ENCODE measurements at regions not wholly inside any gene's neighbourhood (a gene's known extent, or its start where the extent isn't known, plus 50 kb on each side); places are given as distances from the start of the nearest gene placed in this dataset.
"Not testable (repeated sequence)": the region's sequence is repeated elsewhere in the genome, so short reads cannot be mapped to it uniquely, and the experiment has no call there.

GRCh38 chr5:174793684-174794328, 69.4 kb downstream of the MSX2 start:
- DNase-seq = peak; percentile 83

GRCh38 chr5:174793076-174793475, 68.7 kb downstream of the MSX2 start:
- H3K4me1 ChIP-seq (ENCODE audit: insufficient read depth) = peaks cover 4% of the 10 kb centered on the region
- no peaks in the 10 kb centered on the region for H3K36me3 ChIP-seq (ENCODE audit: low read depth)
- no peak for DNase-seq
- 56 to 64% methylated on average over 6 of the region's 6 CpGs for WGBS, 2 experiments (ENCODE audit: low coverage in 1 of 2, low lambda C conversion rate in 2 of 2, missing lambda C conversion rate in 2 of 2)
- TF ChIP-seq EZH2phosphoT487 (IDR thresholded peaks at IDR 0.05; ENCODE audit: insufficient read depth, low read depth) (no peak), EZH2 (IDR thresholded peaks at IDR 0.05; ENCODE audit: insufficient read depth, poor library complexity, severe bottlenecking) (no peak)
- H3K27me3 ChIP-seq (replicated peaks; ENCODE audit: insufficient read depth) = no peaks in the 10 kb centered on the region
- no peak overlapping the region for H3K4me3 ChIP-seq
- no peaks in the 10 kb centered on the region for H3K9me3 ChIP-seq (ENCODE audit: low read depth)
- H2AFZ ChIP-seq = peak overlapping the region; percentile 4
- no peaks in the 10 kb centered on the region for H4K20me1 ChIP-seq (ENCODE audit: insufficient read depth)
- in situ Hi-C loops (cut with MboI) = loop anchor here (10.0 kb wide), 1 partner anchor 378 kb away; no protein-coding TSS in a partner anchor
- H3K9me2 ChIP-seq (ENCODE audit: insufficient read depth) = no peaks in the 10 kb centered on the region
- no peak overlapping the region for H3K9ac ChIP-seq
- H3K79me2 ChIP-seq (ENCODE audit: insufficient read depth) = no peaks in the 10 kb centered on the region
- no peaks in the 10 kb centered on the region for H3F3A ChIP-seq (ENCODE audit: insufficient read depth)
- no peak overlapping the region for H3K27ac ChIP-seq
- no peak overlapping the region for H3K4me2 ChIP-seq (ENCODE audit: unreplicated experiment)

More at GRCh38 chr5:174793684-174794328, 69.4 kb downstream of the MSX2 start:
- Histone ChIP-seq H3K79me2 (ENCODE audit: insufficient read depth) (no peaks in the 10 kb centered on the region), H3K4me2 (ENCODE audit: unreplicated experiment) (no peak overlapping the region), H3K4me3 (no peak overlapping the region), H3K9me3 (ENCODE audit: low read depth) (no peaks in the 10 kb centered on the region), H3K27ac (no peak overlapping the region), H3K9ac (no peak overlapping the region), H3K9me2 (ENCODE audit: insufficient read depth) (no peaks in the 10 kb centered on the region), H2AFZ (peak overlapping the region; percentile 4), H4K20me1 (ENCODE audit: insufficient read depth) (no peaks in the 10 kb centered on the region), H3K4me1 (ENCODE audit: insufficient read depth) (peaks cover 11% of the 10 kb centered on the region), H3F3A (ENCODE audit: insufficient read depth) (no peaks in the 10 kb centered on the region), H3K27me3 (replicated peaks; ENCODE audit: insufficient read depth) (no peaks in the 10 kb centered on the region), H3K36me3 (ENCODE audit: low read depth) (no peaks in the 10 kb centered on the region)
- TF ChIP-seq EZH2 (IDR thresholded peaks at IDR 0.05; ENCODE audit: insufficient read depth, poor library complexity, severe bottlenecking) = no peak
- TF ChIP-seq EZH2phosphoT487 (IDR thresholded peaks at IDR 0.05; ENCODE audit: insufficient read depth, low read depth) = no peak
- in situ Hi-C loops (cut with MboI) = loop anchor here (10.0 kb wide), 1 partner anchor 379 kb away; no protein-coding TSS in a partner anchor
- 2% methylated on average over 27 to 31 of the region's 31 CpGs for WGBS, 2 experiments (ENCODE audit: low coverage in 1 of 2, low lambda C conversion rate in 2 of 2, missing lambda C conversion rate in 2 of 2)

- H3K27ac ChIP-seq; H4K20me1 ChIP-seq (ENCODE audit: insufficient read depth); H3K27me3 ChIP-seq (replicated peaks; ENCODE audit: insufficient read depth); H2AFZ ChIP-seq; H3K4me1 ChIP-seq (ENCODE audit: insufficient read depth); H3K9me2 ChIP-seq (ENCODE audit: insufficient read depth); H3K9ac ChIP-seq; DNase-seq; H3K4me3 ChIP-seq; H3F3A ChIP-seq (ENCODE audit: insufficient read depth); H3K79me2 ChIP-seq (ENCODE audit: insufficient read depth); H3K9me3 ChIP-seq (ENCODE audit: low read depth); H3K36me3 ChIP-seq (ENCODE audit: low read depth); H3K4me2 ChIP-seq (ENCODE audit: unreplicated experiment): not testable (repeated sequence)
- in situ Hi-C loops (cut with MboI) = loop anchor here (10.0 kb wide), 1 partner anchor 377 kb away; no protein-coding TSS in a partner anchor
- WGBS, 2 experiments (ENCODE audit: low coverage in 1 of 2, low lambda C conversion rate in 2 of 2, missing lambda C conversion rate in 2 of 2) = 44 to 48% methylated on average over 1 of the region's 1 CpG
Observed at GRCh38 chr5:174792265-174792664, 67.9 kb downstream of the MSX2 start.

GRCh38 chr5:174790906-174791305, 66.5 kb downstream of the MSX2 start:
- WGBS, 2 experiments (ENCODE audit: low coverage in 1 of 2, low lambda C conversion rate in 2 of 2, missing lambda C conversion rate in 2 of 2) = 48 to 50% methylated on average over 4 of the region's 4 CpGs
- Histone ChIP-seq H3K9me2 (ENCODE audit: insufficient read depth) (no peaks in the 10 kb centered on the region), H3K9me3 (ENCODE audit: low read depth) (no peaks in the 10 kb centered on the region), H2AFZ (no peak overlapping the region), H3K4me2 (ENCODE audit: unreplicated experiment) (no peak overlapping the region), H3K4me1 (ENCODE audit: insufficient read depth) (no peaks in the 10 kb centered on the region), H3K36me3 (ENCODE audit: low read depth) (no peaks in the 10 kb centered on the region), H3K27ac (no peak overlapping the region), H3K79me2 (ENCODE audit: insufficient read depth) (no peaks in the 10 kb centered on the region), H3K4me3 (no peak overlapping the region), H3K9ac (no peak overlapping the region), H3F3A (ENCODE audit: insufficient read depth) (no peaks in the 10 kb centered on the region), H3K27me3 (replicated peaks; ENCODE audit: insufficient read depth) (no peaks in the 10 kb centered on the region), H4K20me1 (ENCODE audit: insufficient read depth) (no peaks in the 10 kb centered on the region)
- DNase-seq = no peak
- TF ChIP-seq EZH2phosphoT487 (IDR thresholded peaks at IDR 0.05; ENCODE audit: insufficient read depth, low read depth) = no peak
- TF ChIP-seq EZH2 (IDR thresholded peaks at IDR 0.05; ENCODE audit: insufficient read depth, poor library complexity, severe bottlenecking) = no peak
- in situ Hi-C loops (cut with MboI) = loop anchor here (10.0 kb wide), 1 partner anchor 376 kb away; no protein-coding TSS in a partner anchor
